ENCODE measurements at regions not wholly inside any gene's neighbourhood (a gene's known extent, or its start where the extent isn't known, plus 50 kb on each side); places are given as distances from the start of the nearest gene placed in this dataset.
"Not testable (repeated sequence)": the region's sequence is repeated elsewhere in the genome, so short reads cannot be mapped to it uniquely, and the experiment has no call there.

GRCh38 chr22:44646668-44647067 is 55.3 kb upstream of the PRR5 start:
- H3K79me2 ChIP-seq (ENCODE audit: low read length): no peaks in the 10 kb centered on the region
- H3K27me3 ChIP-seq (ENCODE audit: low read depth, low read length): peaks cover 23% of the 10 kb centered on the region
- H2AFZ ChIP-seq (ENCODE audit: low read depth, low read length): no peak overlapping the region
- H3K27ac ChIP-seq (ENCODE audit: low read length): no peak overlapping the region
- no peak overlapping the region for H3K9ac ChIP-seq (ENCODE audit: low read length)
- no peaks in the 10 kb centered on the region for H3K4me1 ChIP-seq (ENCODE audit: low read length)
- no peaks in the 10 kb centered on the region for H3K9me3 ChIP-seq (ENCODE audit: insufficient read depth, low read length)
- H4K20me1 ChIP-seq (ENCODE audit: insufficient read depth, low read length): no peaks in the 10 kb centered on the region; the same call in 1 of the 2 replicates
- TF ChIP-seq EZH2phosphoT487 (IDR thresholded peaks at IDR 0.05; ENCODE audit: low read depth): no peak
- no peak for TF ChIP-seq CTCF (IDR thresholded peaks at IDR 0.05; ENCODE audit: low read depth, low read length)
- H3K4me3 ChIP-seq (ENCODE audit: low read length): no peak overlapping the region
- H3K36me3 ChIP-seq (replicated peaks; ENCODE audit: low read depth, low read length): no peaks in the 10 kb centered on the region
- H3K4me2 ChIP-seq (ENCODE audit: low read length): no peak overlapping the region

- Histone ChIP-seq H3K79me2 (ENCODE audit: low read length) (no peaks in the 10 kb centered on the region), H3K4me2 (ENCODE audit: low read length) (no peak overlapping the region), H3K9me3 (ENCODE audit: insufficient read depth, low read length) (no peaks in the 10 kb centered on the region), H3K4me1 (ENCODE audit: low read length) (no peaks in the 10 kb centered on the region), H4K20me1 (ENCODE audit: insufficient read depth, low read length) (no peaks in the 10 kb centered on the region; the same call in 1 of the 2 replicates), H2AFZ (ENCODE audit: low read depth, low read length) (no peak overlapping the region), H3K36me3 (replicated peaks; ENCODE audit: low read depth, low read length) (no peaks in the 10 kb centered on the region), H3K27me3 (ENCODE audit: low read depth, low read length) (peaks cover 21% of the 10 kb centered on the region), H3K9ac (ENCODE audit: low read length) (no peak overlapping the region), H3K4me3 (ENCODE audit: low read length) (no peak overlapping the region), H3K27ac (ENCODE audit: low read length) (no peak overlapping the region)
- TF ChIP-seq EZH2phosphoT487 (IDR thresholded peaks at IDR 0.05; ENCODE audit: low read depth) (no peak), CTCF (IDR thresholded peaks at IDR 0.05; ENCODE audit: low read depth, low read length) (no peak)
These were observed 55.9 kb upstream of the PRR5 start for GRCh38 chr22:44646141-44646540.

- Histone ChIP-seq H3K27me3 (ENCODE audit: low read depth, low read length) (peaks cover 23% of the 10 kb centered on the region), H3K4me2 (ENCODE audit: low read length) (no peak overlapping the region), H3K27ac (ENCODE audit: low read length) (no peak overlapping the region), H3K9me3 (ENCODE audit: insufficient read depth, low read length) (no peaks in the 10 kb centered on the region), H3K79me2 (ENCODE audit: low read length) (no peaks in the 10 kb centered on the region), H2AFZ (ENCODE audit: low read depth, low read length) (no peak overlapping the region), H4K20me1 (ENCODE audit: insufficient read depth, low read length) (no peaks in the 10 kb centered on the region; the same call in 1 of the 2 replicates), H3K4me3 (ENCODE audit: low read length) (no peak overlapping the region), H3K36me3 (replicated peaks; ENCODE audit: low read depth, low read length) (no peaks in the 10 kb centered on the region), H3K9ac (ENCODE audit: low read length) (no peak overlapping the region), H3K4me1 (ENCODE audit: low read length) (no peaks in the 10 kb centered on the region)
- TF ChIP-seq EZH2phosphoT487 (IDR thresholded peaks at IDR 0.05; ENCODE audit: low read depth) (no peak), CTCF (IDR thresholded peaks at IDR 0.05; ENCODE audit: low read depth, low read length) (no peak)
These were observed 56.5 kb upstream of the PRR5 start for GRCh38 chr22:44645531-44645930.

GRCh38 chr22:44645083-44645482 is 56.9 kb upstream of the PRR5 start:
- no peak overlapping the region for H3K4me3 ChIP-seq (ENCODE audit: low read length)
- H3K27me3 ChIP-seq (ENCODE audit: low read depth, low read length): peaks cover 25% of the 10 kb centered on the region
- H3K27ac ChIP-seq (ENCODE audit: low read length): no peak overlapping the region
- H3K9ac ChIP-seq (ENCODE audit: low read length): no peak overlapping the region
- H4K20me1 ChIP-seq (ENCODE audit: insufficient read depth, low read length): no peaks in the 10 kb centered on the region; the same call in 1 of the 2 replicates
- no peaks in the 10 kb centered on the region for H3K4me1 ChIP-seq (ENCODE audit: low read length)
- H2AFZ ChIP-seq (ENCODE audit: low read depth, low read length): no peak overlapping the region
- no peaks in the 10 kb centered on the region for H3K9me3 ChIP-seq (ENCODE audit: insufficient read depth, low read length)
- TF ChIP-seq CTCF (IDR thresholded peaks at IDR 0.05; ENCODE audit: low read depth, low read length) (no peak), EZH2phosphoT487 (IDR thresholded peaks at IDR 0.05; ENCODE audit: low read depth) (no peak)
- H3K36me3 ChIP-seq (replicated peaks; ENCODE audit: low read depth, low read length): no peaks in the 10 kb centered on the region
- no peak overlapping the region for H3K4me2 ChIP-seq (ENCODE audit: low read length)
- H3K79me2 ChIP-seq (ENCODE audit: low read length): no peaks in the 10 kb centered on the region

- H3K4me1 ChIP-seq (ENCODE audit: low read length); H3K79me2 ChIP-seq (ENCODE audit: low read length); H3K9ac ChIP-seq (ENCODE audit: low read length); H2AFZ ChIP-seq (ENCODE audit: low read depth, low read length); H3K9me3 ChIP-seq (ENCODE audit: insufficient read depth, low read length); H3K27ac ChIP-seq (ENCODE audit: low read length); H3K36me3 ChIP-seq (replicated peaks; ENCODE audit: low read depth, low read length); H3K4me3 ChIP-seq (ENCODE audit: low read length); H3K4me2 ChIP-seq (ENCODE audit: low read length); H4K20me1 ChIP-seq (ENCODE audit: insufficient read depth, low read length): not testable (repeated sequence)
- peaks cover 21% of the 10 kb centered on the region for H3K27me3 ChIP-seq (ENCODE audit: low read depth, low read length)
These were observed 58.4 kb upstream of the PRR5 start for GRCh38 chr22:44643526-44644101.

Measured in OCI-LY3 (cell line).